HEK293 (cell line): ENCODE measurements at regions not wholly inside any gene's neighbourhood (a gene's known extent, or its start where the extent isn't known, plus 50 kb on each side); places are given as distances from the start of the nearest gene placed in this dataset.

ENCODE experiments used
- KLF1 ChIP-seq: fragments of 450-650 bp; formaldehyde crosslinking; IDR thresholded peaks from 2 replicates; pipeline ENCODE4 v1.5.1; 2016; ENCODE audit warnings: missing biosample characterization, missing genetic modification characterization
- KLF16 ChIP-seq: fragments of 450-650 bp; formaldehyde crosslinking; IDR thresholded peaks from 2 replicates; pipeline ENCODE4 v1.5.1; 2017; ENCODE audit warnings: missing biosample characterization, missing genetic modification characterization
- YY2 ChIP-seq: fragments of 450-650 bp; formaldehyde crosslinking; IDR thresholded peaks from 2 replicates; pipeline ENCODE4 v1.5.1; 2016; ENCODE audit warnings: missing biosample characterization, missing genetic modification characterization
- ZNF416 ChIP-seq: fragments of 450-650 bp; formaldehyde crosslinking; IDR thresholded peaks from 2 replicates; pipeline ENCODE4 v1.5.1; 2016; ENCODE audit warnings: missing biosample characterization, missing genetic modification characterization
- ZNF48 ChIP-seq: fragments of 450-650 bp; formaldehyde crosslinking; IDR thresholded peaks from 2 replicates; pipeline ENCODE4 v1.5.1; 2016; ENCODE audit warnings: missing biosample characterization, missing genetic modification characterization
- ZNF660 ChIP-seq: fragments of 450-650 bp; IDR thresholded peaks from 2 replicates; pipeline ENCODE4 v1.5.1; 2018; ENCODE audit warnings: missing biosample characterization, mild to moderate bottlenecking, missing genetic modification characterization
- ZNF777 ChIP-seq: fragments of 450-650 bp; formaldehyde crosslinking; IDR thresholded peaks from 2 replicates; pipeline ENCODE4 v1.5.1; 2017; ENCODE audit warnings: missing biosample characterization, missing genetic modification characterization, borderline replicate concordance
- TF ChIP-seq, protein P1 (sequence below): fragments of 450-650 bp; formaldehyde crosslinking; IDR thresholded peaks from 2 replicates; pipeline ENCODE4 v1.5.1; 2016; ENCODE audit warnings: missing biosample characterization, missing genetic modification characterization

DNA sequence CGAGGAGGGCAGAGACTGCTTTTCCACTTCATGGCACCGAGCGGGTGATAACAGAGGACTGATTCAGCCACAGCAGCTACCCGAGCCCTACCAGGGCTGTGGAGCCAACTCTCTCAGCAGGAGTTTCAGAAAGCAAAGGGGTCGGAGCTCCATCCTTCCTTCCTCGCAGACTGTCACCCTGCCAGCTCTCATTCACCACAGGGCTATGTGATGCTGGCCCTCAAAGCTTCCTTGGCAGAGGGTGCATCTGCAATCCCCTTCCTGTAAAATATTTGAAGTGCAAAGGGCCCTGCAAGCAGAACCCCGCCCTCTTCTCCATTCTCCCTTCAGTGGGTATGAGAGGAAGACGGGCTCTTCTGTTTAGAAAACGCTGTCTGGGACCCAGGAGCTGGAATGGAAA lies 105.3 kb upstream of the LYZL2 start:
- no peak for TF ChIP-seq ZNF48
- no peak for TF ChIP-seq YY2 (tag by site-specific recombination)
- TF ChIP-seq, protein P1, sequence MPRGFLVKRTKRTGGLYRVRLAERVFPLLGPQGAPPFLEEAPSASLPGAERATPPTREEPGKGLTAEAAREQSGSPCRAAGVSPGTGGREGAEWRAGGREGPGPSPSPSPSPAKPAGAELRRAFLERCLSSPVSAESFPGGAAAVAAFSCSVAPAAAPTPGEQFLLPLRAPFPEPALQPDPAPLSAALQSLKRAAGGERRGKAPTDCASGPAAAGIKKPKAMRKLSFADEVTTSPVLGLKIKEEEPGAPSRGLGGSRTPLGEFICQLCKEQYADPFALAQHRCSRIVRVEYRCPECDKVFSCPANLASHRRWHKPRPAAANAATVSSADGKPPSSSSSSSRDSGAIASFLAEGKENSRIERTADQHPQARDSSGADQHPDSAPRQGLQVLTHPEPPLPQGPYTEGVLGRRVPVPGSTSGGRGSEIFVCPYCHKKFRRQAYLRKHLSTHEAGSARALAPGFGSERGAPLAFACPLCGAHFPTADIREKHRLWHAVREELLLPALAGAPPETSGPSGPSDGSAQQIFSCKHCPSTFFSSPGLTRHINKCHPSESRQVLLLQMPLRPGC = no peak
- TF ChIP-seq ZNF416 (tag by site-specific recombination) = no peak
- no peak for TF ChIP-seq ZNF777 (tag by site-specific recombination)
- TF ChIP-seq ZNF660 (tag by site-specific recombination) = no peak
- TF ChIP-seq KLF16 (tag by site-specific recombination) = no peak
- no peak for TF ChIP-seq KLF1 (tag by site-specific recombination)
